ENCODE measurements at regions not wholly inside any gene's neighbourhood (a gene's known extent, or its start where the extent isn't known, plus 50 kb on each side); places are given as distances from the start of the nearest gene placed in this dataset.

DNA sequence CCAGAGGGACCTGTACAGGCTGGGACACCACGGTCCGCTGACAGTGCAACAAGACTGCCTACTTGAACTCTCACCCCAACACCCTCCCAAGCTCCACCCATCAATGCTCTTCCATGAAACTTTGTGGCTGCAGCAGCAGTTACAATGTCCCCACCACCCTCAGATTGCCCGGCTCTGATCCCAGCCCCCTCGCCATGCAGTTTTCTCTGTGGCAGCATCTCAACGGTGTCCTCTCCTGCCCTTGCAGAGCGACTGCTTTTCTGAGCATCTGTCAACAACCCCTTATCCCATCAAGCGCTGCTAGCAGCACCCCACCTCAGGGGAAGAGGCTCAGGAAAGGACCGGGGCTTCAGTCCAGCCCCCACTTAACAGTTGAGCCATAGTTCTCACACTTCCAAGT is 137.1 kb upstream of the NDUFV2 start:
- Histone ChIP-seq H3K4me1 (no peaks in the 10 kb centered on the region), H3K79me2 (no peaks in the 10 kb centered on the region), H2AFZ (no peak overlapping the region), H3K4me2 (ENCODE audit: low read length) (no peak overlapping the region), H3K27me3 (ENCODE audit: control insufficient read depth, insufficient read depth, low read length) (no peaks in the 10 kb centered on the region), H3K27ac (no peak overlapping the region), H3K4me3 (ENCODE audit: low read depth, low read length) (no peak overlapping the region), H3K36me3 (ENCODE audit: control insufficient read depth, insufficient read depth, low read length) (no peaks in the 10 kb centered on the region), H3K9ac (no peak overlapping the region), H3K9me3 (ENCODE audit: control insufficient read depth, low read length) (no peaks in the 10 kb centered on the region)
- TF ChIP-seq CTCF (IDR thresholded peaks at IDR 0.05) = no peak

GRCh38 chr18:8966821-8967220 is 135.7 kb upstream of the NDUFV2 start:
- Histone ChIP-seq H3K9ac (no peak overlapping the region), H3K27me3 (ENCODE audit: control insufficient read depth, insufficient read depth, low read length) (no peaks in the 10 kb centered on the region)

DNA sequence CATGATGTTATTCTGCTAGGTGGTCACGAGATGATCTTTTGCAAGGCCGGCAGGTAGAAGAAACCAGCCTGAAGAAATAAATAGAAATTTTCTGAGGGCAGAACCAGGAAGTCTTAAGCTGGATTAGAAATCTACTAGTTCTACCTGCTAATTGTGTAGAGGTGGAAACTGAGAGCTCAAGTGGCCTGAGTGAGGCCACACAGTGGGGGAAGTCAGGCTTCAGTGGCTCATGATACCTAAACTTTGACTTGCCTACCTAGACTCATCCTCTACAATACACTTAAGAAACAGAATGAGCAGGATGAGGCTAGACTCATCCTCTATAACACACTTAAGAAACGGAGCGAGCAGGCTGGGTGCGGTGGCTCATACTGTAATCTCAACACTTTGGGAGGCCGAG is 134.9 kb upstream of the NDUFV2 start:
- Histone ChIP-seq H3K79me2 (no peaks in the 10 kb centered on the region), H3K4me1 (no peaks in the 10 kb centered on the region), H3K27me3 (ENCODE audit: control insufficient read depth, insufficient read depth, low read length) (no peaks in the 10 kb centered on the region), H3K4me2 (ENCODE audit: low read length) (no peak overlapping the region), H3K36me3 (ENCODE audit: control insufficient read depth, insufficient read depth, low read length) (no peaks in the 10 kb centered on the region), H3K9ac (no peak overlapping the region), H3K9me3 (ENCODE audit: control insufficient read depth, low read length) (no peaks in the 10 kb centered on the region), H3K4me3 (ENCODE audit: low read depth, low read length) (no peak overlapping the region), H3K27ac (no peak overlapping the region), H2AFZ (no peak overlapping the region)
- no peak for TF ChIP-seq CTCF (IDR thresholded peaks at IDR 0.05)

More at GRCh38 chr18:8966821-8967220, 135.7 kb upstream of the NDUFV2 start:
- Histone ChIP-seq H3K27ac (no peak overlapping the region), H3K4me1 (no peaks in the 10 kb centered on the region), H3K36me3 (ENCODE audit: control insufficient read depth, insufficient read depth, low read length) (no peaks in the 10 kb centered on the region), H3K79me2 (no peaks in the 10 kb centered on the region), H3K9me3 (ENCODE audit: control insufficient read depth, low read length) (no peaks in the 10 kb centered on the region), H3K4me2 (ENCODE audit: low read length) (no peak overlapping the region), H3K4me3 (ENCODE audit: low read depth, low read length) (no peak overlapping the region), H2AFZ (no peak overlapping the region)
- TF ChIP-seq CTCF (IDR thresholded peaks at IDR 0.05) = no peak

GRCh38 chr18:8969639-8970390 is 132.7 kb upstream of the NDUFV2 start:
- Histone ChIP-seq H3K27me3 (ENCODE audit: control insufficient read depth, insufficient read depth, low read length) (no peaks in the 10 kb centered on the region), H3K36me3 (ENCODE audit: control insufficient read depth, insufficient read depth, low read length) (no peaks in the 10 kb centered on the region), H3K4me1 (no peaks in the 10 kb centered on the region), H3K4me2 (ENCODE audit: low read length) (no peak overlapping the region), H3K79me2 (no peaks in the 10 kb centered on the region), H3K9me3 (ENCODE audit: control insufficient read depth, low read length) (no peaks in the 10 kb centered on the region), H3K27ac (no peak overlapping the region), H3K9ac (no peak overlapping the region), H2AFZ (no peak overlapping the region), H3K4me3 (ENCODE audit: low read depth, low read length) (no peak overlapping the region)
- TF ChIP-seq CTCF (IDR thresholded peaks at IDR 0.05) = no peak

- no peak for TF ChIP-seq CTCF (IDR thresholded peaks at IDR 0.05)
These were observed 131.7 kb upstream of the NDUFV2 start for GRCh38 chr18:8970843-8971242.

More at GRCh38 chr18:8970843-8971242, 131.7 kb upstream of the NDUFV2 start:
- H3K79me2 ChIP-seq = no peaks in the 10 kb centered on the region
- no peak overlapping the region for H2AFZ ChIP-seq
- no peak overlapping the region for H3K9ac ChIP-seq
- H3K4me2 ChIP-seq (ENCODE audit: low read length) = no peak overlapping the region
- no peaks in the 10 kb centered on the region for H3K36me3 ChIP-seq (ENCODE audit: control insufficient read depth, insufficient read depth, low read length)
- H3K27me3 ChIP-seq (ENCODE audit: control insufficient read depth, insufficient read depth, low read length) = no peaks in the 10 kb centered on the region
- H3K4me3 ChIP-seq (ENCODE audit: low read depth, low read length) = no peak overlapping the region
- no peaks in the 10 kb centered on the region for H3K9me3 ChIP-seq (ENCODE audit: control insufficient read depth, low read length)
- H3K4me1 ChIP-seq = no peaks in the 10 kb centered on the region
- H3K27ac ChIP-seq = no peak overlapping the region

Measured in parathyroid adenoma (tissue), 2 donors.